PC-9 (cell line): ENCODE measurements at regions not wholly inside any gene's neighbourhood (a gene's known extent, or its start where the extent isn't known, plus 50 kb on each side); places are given as distances from the start of the nearest gene placed in this dataset.

Source experiments
- CTCF ChIP-seq: fragments of 200-600 bp; sonication (generic); conservative IDR thresholded peaks from 2 replicates; pipeline ENCODE4 v1.6.1; 2017; ENCODE audit warnings: mixed run types, antibody characterized with exemption, mild to moderate bottlenecking, moderate library complexity
- EZH2 ChIP-seq: fragments of 200-600 bp; sonication (generic); IDR thresholded peaks from 2 replicates; pipeline ENCODE4 v1.8.0; 2017; ENCODE audit warnings: antibody characterized with exemption, low read depth

- no peak for TF ChIP-seq CTCF
- TF ChIP-seq EZH2: no peak
These were observed 105.1 kb downstream of the C12orf50 start for GRCh38 chr12:87924149-87924548.
